CD4-positive, alpha-beta T cell treated with Interleukin-6 for 4 hours (primary cell): ENCODE measurements at regions not wholly inside any gene's neighbourhood (a gene's known extent, or its start where the extent isn't known, plus 50 kb on each side); places are given as distances from the start of the nearest gene placed in this dataset.

ENCODE experiments used
- DNase-seq: peaks from one replicate; pipeline ENCODE4 v3.0.0-alpha.2; 2020; ENCODE audit warnings: mixed read lengths

DNA sequence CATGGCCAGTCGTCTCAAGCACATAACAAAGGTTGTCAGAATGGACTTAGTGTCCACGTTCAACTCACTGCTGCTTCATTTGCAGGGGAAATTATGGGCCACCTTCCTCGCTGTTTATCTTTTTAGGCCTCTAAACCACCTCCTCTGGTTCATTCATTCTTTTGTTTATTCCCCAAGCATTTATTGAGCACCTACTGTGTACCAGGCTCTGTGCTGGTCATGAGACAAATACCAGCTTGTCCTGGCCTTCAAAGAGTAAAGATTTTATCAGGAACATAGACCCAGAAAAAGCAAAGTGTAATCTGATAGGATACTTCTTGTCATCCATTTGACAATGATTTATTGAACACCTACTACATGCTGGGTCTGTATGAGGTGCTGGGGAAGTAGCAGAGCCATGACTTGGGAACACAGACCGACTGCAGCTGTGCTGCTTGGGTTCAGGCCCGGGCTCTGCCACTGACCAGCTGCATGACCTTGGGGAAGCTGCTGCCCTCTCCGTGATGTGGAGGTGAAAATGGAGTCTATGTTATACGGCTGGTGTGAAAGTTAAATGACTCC is 63.4 kb upstream of the SLC6A6 start:
- no peak for DNase-seq

GRCh38 chr3:14340960-14341708 is 61.3 kb upstream of the SLC6A6 start:
- DNase-seq: no peak

DNA sequence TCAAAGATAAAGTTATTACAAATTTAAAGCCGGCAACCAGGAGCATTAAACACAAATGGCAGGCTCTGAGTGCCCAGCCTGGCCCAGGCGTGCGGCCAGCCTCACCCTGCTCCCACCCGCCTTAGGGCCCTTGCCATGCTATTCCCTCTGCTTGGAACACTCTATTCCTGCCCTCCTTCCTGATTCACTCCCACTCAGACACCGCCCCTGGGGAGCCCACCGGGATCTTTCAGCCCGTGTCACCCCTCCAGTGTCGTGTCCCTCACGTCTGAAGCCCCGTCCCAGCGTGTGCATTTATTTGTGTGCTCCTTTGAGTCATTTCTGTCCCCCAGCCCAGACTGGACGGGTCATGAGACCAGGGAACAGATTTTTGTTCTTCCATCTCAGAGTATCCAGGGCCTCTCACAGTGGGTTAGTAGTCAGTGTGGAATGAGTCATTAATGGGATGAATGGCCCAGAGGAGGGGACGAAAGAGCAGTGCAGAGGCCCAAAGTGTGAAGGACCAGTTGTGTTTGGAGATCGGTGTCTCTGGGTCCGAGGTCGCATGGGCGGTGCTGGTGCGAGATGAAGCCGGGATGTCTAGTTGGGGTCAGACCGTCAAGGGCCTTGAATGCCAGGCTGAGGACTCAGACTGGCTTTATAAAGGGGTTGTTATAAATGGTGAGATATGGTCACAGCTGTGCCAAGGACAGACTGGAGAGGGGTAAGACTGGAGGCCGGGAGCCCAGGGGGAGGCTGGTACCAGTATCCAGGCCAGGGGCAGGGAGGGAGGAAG is 58.9 kb upstream of the SLC6A6 start:
- DNase-seq: no peak

DNA sequence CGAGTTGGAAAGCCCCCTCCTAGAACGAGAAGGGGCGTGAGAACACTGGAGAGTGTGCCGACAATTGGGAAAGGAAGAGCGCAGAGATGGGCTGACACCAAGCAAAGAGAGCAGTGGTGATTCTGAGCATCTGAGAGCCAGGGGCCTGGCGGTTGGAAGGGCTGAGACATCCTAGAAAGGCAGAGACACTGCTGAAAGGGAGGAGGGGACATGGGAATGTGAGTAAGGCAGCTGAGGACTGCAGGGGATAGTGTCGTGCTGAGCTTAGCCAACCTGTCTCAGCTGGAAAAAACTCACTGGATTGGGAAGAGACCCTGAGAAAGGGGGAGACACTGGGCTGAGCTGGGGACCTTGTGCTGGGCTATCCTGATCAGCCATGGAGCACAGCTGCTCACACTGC is 58.1 kb upstream of the SLC6A6 start:
- DNase-seq: no peak

DNA sequence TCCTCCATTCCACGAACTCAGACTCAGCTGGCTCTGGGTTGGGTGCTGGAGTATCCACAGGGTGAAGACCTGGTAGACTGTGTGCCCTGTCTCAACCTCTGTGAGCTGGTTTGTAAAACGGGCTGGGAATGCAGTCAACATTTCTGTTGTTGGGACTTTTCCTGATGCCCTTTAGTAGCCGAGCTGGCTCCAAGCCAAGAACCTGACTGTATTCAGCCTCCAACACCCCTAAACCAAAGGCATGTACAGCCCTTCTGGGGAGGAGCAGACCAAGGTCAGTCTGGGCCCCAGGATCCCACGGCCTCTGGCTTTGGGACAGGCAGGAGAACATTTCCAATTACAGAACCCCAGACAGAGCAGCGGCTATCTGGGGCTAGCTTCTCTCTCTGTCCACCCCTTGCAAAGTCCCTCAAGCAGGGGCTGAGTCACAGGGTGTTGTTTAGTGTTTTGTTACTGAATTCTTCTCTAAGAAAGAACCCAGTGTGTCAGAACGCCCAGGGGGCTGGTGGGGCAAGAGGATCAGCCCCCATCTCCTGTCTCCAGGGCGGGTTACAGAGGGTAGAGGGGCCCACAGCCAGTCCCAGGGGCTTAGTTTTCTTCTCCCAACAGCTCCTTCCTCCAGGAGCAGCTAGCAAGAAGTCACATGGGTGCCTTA is 56.8 kb upstream of the SLC6A6 start:
- DNase-seq: no peak

DNA sequence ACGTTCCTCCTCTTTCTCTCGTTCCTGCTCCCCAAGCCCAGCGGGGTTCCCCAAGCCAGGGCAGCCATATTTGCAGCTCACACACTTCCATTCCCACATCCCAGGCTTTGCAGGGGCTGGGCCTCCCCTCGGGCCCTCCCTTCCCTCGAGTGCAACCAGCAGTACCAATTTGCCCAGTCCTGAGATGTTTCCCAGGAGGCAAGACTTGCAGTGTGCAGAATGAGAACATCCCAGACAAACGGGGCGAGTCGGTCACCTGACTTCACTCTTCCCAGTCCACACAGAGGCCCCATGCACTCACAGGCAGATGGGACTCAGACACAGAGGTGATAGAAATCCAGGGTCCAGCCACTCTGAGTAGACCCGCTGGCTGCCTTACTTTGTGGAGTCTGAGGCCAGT is 56.2 kb upstream of the SLC6A6 start:
- DNase-seq: no peak

- no peak for DNase-seq
Measured at GRCh38 chr3:14346642-14347041, 55.8 kb upstream of the SLC6A6 start.

DNA sequence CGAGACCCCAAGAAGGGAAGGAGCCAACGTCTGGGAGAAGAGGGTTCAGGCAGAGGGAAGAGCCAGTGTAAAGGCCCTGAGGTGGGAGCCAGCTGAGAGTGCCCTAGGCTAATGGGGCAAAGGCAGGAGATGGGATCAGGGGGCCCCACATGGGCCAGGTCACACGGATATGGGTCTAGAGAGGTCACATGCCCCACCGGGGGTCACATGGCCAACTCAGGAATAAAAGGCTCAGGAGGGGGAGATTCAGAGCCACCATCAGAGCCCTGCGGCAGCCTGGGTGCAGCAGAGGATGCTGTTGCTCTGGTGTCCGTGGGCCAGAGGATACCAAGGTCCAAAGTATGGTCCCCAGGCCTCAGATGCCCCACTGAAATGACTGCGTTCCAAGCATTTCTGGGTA is 55.3 kb upstream of the SLC6A6 start:
- DNase-seq: no peak

DNA sequence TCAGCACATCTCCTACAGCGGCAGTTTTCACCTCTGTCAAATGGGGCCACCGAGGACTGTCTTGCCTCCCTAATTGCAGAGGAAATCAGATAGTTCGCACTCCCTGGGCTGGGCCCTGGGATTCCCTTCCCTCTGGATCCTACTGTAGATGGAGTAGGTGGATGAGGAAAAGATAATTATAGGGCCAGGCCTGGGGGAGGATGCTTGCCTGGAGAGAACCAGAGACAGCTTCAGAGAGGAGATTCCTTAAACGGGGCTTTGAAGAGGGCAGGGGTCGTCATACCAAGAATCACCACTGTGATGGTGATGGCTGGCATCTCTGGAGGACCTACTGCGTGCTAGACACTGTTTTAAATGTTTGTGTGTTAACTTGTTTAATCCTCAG is 50.8 kb upstream of the SLC6A6 start:
- DNase-seq: no peak

DNA sequence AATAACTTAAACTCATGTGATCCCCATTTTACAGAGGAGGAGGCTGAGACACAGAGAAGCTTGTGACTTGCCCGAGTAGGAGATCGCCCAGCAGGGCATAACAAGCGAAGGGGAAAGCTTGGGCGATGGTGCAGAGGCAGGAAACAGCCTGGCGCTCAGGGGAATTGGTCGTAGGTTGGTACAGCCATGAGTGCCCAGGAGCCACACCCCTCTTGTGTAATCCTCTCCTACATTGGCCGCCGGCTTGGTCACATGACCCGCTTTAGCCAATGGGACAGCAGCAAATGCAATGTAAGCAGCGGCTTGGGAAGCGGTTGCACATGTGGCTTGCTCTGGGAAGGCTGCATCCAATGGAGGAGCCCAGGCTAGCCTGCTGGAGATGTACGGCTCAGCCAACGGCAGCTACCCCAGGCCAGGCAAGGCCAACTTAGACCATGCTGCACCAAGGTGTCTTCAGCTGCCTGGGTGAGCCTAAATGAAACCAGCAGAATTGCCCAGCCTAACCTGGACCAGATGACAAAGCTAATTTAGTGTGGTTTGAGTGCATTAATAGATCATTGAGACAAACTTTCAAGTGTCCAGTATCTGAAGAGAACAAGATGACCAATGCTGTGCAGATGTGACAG is 50.3 kb upstream of the SLC6A6 start:
- DNase-seq: no peak
